ENCODE measurements at regions not wholly inside any gene's neighbourhood (a gene's known extent, or its start where the extent isn't known, plus 50 kb on each side); places are given as distances from the start of the nearest gene placed in this dataset.
"Not testable (repeated sequence)": the region's sequence is repeated elsewhere in the genome, so short reads cannot be mapped to it uniquely, and the experiment has no call there.

DNA sequence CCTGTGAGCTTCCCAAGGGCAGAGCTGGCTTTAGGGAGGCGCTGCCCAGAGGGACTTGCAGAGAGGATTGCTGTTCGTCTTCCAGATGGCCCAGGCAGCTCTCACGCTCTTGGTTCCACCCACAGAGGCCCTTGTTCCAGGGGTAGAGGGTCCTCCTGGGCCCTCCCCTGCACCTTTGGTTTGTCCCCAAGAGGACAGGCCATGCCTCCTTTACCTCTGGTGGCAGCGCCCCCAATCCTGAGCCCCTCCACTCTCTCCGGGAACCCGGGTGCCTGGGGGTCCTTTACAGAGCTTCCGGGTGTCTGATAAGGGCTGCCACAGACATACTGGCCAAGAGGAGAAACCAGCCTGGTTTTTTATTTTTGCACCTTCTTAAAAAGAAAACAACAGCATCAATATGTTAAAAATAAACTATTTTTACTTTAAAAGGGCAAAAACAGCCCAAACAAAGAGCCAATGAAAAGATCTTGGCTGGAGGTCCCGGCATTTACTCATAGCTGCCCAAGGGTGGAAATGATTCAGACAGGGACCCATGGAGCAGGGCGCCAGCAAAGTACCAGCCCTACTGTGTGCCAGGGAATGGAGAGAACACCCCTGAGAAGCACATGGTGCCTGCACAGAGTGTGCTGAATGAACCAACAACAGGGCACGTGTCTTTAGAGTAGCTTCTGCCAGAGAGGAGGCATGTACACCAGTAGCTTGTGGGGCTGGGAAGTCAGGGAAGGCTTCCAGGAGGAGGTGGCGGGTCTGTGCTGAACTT, 70.8 kb upstream of the LRPAP1 start:
- not testable (repeated sequence) for TF ChIP-seq POLR2A, CTCF (IDR thresholded peaks at IDR 0.05)
